GM12872 (cell line): ENCODE measurements at regions not wholly inside any gene's neighbourhood (a gene's known extent, or its start where the extent isn't known, plus 50 kb on each side); places are given as distances from the start of the nearest gene placed in this dataset.

Experiments used
- CTCF ChIP-seq: IDR thresholded peaks from 3 replicates; pipeline ENCODE4 v1.5.1; 2011; ENCODE audit warnings: low read depth, mild to moderate bottlenecking, low read length, moderate library complexity; ENCODE audit not compliant: insufficient read depth

- TF ChIP-seq CTCF: no peak
These were observed 163.1 kb upstream of the NRIP1 start for GRCh38 chr21:15227919-15228318.

- no peak for TF ChIP-seq CTCF
These were observed 164.6 kb upstream of the NRIP1 start for GRCh38 chr21:15229390-15229789.

- TF ChIP-seq CTCF: no peak
These were observed 168.8 kb upstream of the NRIP1 start for GRCh38 chr21:15233611-15234010.

- TF ChIP-seq CTCF: no peak
These were observed 171.3 kb upstream of the NRIP1 start for GRCh38 chr21:15236111-15236510.

- TF ChIP-seq CTCF: no peak
These were observed 176.0 kb upstream of the NRIP1 start for GRCh38 chr21:15240848-15241247.

GRCh38 chr21:15241997-15242736, 177.4 kb upstream of the NRIP1 start:
- TF ChIP-seq CTCF: no peak

GRCh38 chr21:15242906-15243305, 178.1 kb upstream of the NRIP1 start:
- TF ChIP-seq CTCF: no peak

- TF ChIP-seq CTCF: no peak
These were observed 178.6 kb upstream of the NRIP1 start for GRCh38 chr21:15243406-15243805.
